NCI-H187 (cell line): ENCODE measurements at regions not wholly inside any gene's neighbourhood (a gene's known extent, or its start where the extent isn't known, plus 50 kb on each side); places are given as distances from the start of the nearest gene placed in this dataset.

Source experiments
- DNase-seq, 2 experiments: peaks; one replicate each; lab custom pipeline; 2025; lab: John Stamatoyannopoulos, UW

DNA sequence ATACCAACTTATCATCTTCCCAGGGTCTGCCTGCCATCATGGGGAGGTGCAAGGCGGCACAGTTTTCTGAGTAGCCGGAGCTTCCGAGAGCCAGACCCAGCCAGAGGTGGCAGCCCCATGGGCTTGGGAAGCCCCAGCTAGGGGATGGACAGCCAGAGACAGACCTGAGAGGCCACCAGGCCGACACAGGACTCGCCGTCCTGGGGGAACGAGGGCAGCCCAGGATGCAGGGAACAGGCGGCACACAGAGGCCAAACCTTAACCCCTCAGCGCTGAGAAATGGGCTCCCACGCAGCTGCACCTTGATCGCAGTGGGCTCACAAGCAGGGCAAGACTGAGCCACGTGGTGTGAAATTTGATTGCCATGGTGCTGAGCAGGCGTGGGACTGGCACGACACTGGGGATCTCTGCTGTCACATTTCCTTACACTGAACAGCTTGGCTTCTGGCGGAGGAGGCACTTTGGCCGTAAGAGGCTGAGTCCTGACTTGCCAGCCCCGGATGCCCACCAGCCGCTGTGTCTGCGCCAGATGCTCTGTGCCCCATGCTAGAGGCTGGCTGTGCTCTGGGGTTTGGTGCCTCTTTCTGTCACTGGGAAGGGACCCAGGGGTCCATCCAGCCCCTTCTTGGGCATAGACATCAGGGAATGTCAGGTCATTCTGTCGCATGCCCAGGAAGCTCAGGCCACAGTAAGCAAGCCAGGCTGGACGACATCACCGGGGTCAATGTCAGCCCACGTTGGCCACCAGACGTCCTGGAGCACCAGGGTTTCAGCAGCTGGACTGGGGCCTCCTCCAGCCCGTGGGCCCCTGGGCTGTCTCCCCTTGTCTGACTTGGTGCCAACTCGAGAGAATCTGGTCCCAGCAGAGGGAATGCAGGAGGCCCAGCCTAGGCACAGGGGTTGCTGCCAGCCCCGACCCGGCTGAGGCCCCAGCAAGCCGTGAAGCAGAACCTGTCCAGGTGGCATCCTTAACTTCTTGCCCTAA lies 312.1 kb upstream of the MYT1L start:
- no peak for DNase-seq

DNA sequence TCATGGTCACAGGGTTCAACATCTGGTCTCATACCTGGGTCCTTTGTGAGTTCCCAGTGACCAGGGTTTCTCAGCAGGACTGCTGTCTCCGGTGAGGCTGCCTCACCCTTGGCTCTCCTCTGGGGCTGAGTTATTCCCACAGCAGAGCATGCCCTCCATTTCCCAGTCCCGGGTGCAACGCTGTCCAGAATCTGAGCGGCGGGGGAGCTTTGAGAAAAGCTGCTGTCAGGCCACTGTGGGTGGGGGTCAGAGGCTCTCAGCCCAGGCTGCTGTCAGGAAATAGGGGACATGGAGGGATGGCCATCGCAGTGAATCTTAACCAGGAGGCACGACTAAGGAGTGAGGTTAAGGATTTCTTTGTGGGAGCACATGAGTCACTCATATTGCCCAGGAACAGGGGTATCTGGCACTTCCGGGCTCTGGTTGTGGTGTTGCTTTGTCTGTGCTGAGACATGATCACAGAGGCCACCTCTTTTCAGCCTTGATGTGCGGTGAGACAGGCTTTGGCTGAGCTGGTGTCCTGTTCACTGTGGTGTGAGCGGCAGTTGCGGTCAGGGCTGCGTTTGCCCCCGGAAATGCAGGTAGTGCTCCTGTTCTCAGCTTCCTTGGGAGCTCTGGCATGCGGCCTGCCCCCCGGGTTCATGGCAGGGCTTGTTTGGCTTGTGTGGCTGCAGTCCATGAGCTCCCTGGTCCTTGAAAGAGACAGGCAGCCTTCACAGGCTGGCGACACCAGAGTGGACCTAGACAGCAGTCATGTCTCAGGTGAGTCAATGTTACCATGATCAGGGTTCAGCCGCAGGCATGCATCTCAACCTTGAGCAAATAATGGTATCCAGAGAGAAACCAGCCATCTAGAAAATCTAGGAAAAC lies 310.7 kb upstream of the MYT1L start:
- DNase-seq, result no peak

DNA sequence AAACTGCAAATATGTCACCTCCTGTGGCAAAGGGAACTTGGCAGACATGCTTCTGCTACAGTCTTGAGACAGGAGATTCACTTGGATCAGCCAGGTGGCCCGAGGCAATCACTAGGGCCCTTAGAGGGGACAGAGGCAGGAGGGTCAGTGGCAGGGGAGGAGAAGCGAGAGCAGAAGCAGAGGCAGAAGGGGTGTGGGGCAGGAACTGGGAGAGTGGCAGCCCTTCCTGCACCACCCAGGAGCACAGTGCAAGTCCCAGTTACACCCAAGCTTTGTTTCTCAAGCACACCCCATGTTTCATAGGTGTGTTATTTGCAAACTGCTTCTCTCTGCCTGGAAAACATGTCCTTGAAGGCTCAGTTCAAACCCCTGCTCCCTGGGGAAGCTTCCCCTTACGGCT lies 309.7 kb upstream of the MYT1L start:
- DNase-seq, result no peak

DNA sequence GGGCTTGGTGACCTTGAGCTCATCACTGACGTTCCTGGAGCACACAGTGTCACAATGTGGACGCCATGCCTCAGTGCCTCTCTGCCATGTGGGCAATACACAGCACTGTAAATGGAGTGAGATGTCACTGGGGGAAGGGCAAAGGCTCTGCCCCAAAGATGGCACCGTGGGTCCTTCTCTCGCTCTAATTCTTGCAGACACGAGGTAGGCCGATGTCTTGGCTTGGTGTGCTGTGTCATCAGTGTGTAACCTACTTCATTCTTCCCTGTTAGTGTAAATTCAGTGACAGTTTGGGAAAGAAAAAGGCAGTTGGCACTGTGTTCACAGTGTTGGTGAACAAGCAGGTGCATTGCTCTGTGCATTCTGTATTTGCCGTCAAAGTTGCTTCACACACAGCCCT lies 309.3 kb upstream of the MYT1L start:
- DNase-seq, result no peak

DNA sequence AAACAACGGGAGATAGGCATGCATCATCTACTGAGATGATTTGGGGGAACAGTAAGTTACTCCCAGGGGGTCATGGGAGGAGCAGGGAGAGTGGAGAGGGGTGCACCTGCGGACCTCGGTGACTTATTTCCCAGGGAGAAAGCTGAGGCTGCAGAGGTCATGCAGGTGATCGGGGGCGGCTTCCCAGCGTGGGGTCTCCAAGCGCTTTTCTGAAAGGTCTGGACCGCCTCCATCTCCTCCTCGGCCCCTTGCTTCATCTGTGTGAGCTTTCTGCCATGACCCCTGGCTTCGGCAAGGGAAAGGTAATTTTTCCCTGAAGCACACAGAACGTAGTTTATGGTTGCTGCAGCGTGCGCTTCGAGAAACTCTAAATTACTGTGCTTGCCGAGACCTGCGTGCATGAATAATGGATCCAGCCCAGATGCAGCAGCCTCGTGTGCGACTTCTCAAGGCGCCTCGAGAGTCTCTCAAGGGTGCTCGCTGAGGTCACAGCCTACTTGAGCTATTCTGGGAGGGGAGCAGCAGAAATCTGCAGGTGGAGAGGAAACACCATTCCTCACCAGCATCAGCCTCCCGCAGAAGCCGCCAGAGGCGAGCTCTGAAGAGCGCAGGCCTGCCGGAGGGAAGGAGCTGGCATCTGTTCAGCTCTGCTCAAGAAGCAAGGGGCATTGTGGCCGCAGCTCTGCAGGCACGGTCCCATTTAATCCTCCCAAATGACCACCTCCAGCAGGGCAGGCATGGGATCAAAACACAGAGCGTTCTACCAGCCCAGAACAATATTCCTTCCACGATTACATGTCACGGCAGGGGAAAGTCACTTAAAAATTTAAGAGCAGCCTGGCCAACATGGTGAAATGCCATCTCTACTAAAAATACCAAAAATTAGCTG lies 308.4 kb upstream of the MYT1L start:
- peak; percentile 69 to 76 for DNase-seq

DNA sequence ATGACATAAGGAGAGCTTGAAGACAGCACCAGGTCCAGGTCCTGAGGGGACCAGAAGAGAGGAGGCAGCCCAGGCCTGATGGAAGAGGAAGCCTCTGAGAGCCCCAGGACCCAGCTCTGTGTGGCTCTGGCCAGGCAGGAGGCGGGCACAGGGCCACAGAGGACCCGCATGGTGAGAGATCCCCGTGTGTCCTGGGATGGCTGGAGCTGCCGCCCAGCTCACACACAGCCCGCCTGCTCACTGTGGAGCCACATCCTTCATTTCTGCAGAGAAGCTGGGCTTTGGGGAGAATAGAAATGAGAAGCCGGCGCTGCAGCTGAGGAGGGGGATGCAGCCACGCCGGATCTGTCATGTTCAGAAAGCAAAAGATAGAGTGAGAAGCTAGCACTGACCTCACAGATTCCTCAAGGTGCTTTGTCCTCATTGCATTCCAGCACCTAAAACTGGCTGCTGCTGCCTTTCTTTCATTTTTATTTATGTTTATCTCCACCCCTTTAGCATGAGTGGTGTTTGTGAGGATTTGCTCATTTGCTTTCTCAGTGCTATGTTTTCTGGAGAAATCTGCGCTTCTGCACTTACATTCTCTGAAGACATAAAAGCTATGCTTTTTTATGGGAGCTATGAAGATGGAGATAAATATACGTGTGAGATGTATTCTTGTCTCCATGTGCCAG lies 307.6 kb upstream of the MYT1L start:
- DNase-seq, result no peak

DNA sequence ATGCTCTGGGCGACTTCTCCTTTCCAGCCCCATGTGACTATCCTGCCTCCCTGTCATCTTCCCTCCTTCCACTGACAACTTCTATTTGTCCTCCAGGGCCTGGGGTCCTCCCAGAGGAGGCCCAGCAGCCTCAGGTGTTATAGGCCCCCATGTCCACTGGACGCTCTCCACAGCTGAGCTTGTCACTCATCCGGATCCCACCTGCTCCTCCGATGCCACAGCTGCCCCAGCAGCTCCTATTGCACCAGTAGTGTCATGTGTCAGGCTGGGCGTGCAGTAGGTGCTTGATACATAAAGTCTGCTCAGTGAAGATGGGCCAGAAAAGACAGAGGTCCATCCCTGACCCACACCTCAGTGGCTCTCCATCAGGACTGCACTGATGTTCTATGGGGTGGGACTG lies 305.7 kb upstream of the MYT1L start:
- DNase-seq, result no peak

DNA sequence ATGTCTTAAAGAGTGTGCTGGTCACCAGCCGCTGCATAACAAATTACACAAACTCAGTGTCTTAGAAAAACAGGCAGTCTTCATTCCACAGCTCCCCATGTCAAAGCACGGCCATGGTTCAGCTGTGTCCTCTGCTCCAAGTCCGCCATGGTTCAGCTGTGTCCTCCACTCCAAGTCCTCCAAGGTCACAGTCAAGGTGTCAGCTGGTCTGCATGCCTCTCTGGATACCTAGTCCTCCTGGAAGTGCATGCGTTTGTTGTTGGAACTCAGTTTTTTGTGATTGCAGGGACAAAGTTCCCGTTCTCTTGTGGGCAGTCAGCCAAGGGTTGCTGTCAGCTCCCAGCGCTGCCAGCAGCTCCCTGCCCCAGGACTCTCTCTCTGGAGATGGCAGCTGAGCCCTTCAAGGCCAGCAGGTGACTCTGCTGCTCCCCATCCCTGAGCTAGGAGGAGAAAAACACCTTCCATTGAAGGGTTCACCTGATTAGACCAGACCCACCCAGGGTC lies 304.0 kb upstream of the MYT1L start:
- no peak for DNase-seq

DNA sequence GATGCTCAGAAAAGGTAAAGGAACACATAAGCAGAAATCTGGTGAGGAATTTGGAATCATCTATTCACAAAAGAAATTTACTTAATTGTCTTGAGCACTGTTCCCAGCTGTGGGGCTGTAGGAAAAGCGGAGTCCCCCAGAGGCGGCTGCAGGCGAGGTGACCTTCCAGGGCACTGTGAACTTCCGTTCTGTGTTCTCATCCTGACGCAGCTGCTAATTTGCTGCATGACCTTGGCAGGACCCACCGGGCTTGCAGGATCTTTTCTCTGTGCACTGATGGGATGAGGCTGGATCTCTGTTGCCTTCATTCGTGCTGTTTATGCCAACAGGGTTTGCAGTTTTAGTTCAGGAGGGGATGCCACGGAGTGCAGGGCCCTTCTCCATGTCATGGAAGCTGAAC lies 301.9 kb upstream of the MYT1L start:
- DNase-seq, result no peak

DNA sequence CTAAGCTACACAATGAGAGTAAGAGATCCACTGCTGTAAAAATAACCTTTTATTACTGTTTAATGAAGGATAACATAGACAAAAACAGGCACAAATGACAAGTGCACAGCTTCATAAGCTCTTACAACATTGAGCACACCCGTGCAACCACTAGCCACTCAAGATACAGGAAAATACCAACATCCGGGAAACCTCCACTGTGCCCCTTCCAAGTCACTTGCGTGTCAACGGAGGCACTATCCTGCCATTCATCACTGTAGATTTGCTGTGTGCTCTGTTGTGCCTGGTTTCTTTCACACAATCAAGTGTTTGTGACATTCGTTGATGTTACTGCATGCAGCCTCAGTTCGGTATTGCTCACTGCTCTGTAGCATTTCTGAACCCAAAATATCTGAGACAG lies 292.9 kb upstream of the MYT1L start:
- no peak for DNase-seq

DNA sequence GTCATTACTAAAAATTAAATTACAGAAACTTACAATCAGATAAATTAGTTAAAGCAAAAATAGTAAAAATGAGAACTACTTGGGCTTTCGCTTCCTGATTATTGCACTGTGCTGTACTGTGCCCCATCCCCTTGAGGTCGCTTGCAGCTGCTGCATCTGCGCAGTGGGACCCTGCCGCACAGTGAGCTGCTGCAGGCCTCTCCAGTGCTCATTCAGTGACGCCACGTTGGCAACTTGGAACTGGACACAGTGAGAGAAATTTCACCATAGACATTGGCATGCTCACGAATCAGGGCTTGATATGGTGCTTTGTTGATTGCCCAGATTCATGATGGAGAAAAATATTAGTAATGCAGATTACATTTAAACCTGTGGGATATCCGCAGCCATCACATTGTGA lies 290.8 kb upstream of the MYT1L start:
- no peak for DNase-seq

DNA sequence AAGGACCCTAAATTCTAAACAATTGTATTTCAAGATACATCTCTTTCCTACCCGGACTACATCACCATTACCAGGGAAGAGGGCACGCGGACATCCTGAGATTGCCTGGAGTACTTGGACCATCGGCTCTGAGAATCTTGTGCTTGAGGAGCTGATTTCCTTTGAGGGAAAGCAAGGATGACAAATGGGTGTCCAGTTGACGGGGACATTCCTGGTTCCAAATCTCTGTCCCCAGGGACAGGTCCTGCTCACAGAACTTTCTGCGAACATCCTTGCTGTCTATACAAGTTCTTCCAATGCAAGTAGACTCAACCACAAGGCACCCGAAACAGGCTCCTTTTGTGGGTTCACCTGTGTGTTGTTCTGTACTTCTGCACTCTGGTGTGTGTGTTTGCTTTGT lies 289.5 kb upstream of the MYT1L start:
- no peak for DNase-seq

DNA sequence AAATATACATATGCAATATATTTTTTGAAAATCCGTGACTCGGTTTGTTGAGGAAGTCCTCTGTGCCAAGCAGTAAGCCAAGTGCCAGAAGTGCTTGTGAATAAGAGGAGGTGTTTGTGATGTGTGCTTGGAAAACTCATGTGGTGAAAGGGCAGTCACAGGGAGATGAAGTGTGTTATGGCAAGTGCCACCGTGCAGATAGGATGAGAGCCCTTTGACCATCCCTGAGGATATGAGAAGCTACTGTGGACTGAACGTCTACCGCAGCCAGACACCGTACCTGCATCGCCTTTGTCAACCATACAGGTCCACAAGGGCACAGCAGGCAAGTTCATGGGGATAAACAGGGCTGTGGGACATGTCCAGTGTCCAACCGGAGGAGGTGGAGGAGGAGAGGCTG lies 288.9 kb upstream of the MYT1L start:
- DNase-seq, result no peak

DNA sequence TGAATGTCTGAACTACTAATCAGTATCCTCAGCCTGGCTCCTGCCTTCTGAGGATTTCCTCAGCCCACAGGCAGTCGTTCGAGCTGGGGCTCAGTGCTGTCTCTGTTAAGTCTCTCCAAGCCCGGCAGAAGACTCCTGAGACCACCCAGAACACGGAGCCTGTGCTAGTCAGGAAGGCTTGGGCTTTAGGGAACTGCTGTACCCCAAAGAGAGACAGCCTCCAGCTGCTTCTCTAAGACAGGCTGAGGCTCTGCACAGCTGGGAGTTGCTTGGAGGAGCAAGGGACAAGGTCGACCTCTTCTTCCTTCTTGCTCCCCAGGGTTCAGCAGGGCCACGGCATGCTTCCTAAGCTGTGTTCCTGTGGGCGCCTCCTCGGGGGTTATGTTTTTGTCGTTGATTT lies 283.4 kb upstream of the MYT1L start:
- no peak for DNase-seq

DNA sequence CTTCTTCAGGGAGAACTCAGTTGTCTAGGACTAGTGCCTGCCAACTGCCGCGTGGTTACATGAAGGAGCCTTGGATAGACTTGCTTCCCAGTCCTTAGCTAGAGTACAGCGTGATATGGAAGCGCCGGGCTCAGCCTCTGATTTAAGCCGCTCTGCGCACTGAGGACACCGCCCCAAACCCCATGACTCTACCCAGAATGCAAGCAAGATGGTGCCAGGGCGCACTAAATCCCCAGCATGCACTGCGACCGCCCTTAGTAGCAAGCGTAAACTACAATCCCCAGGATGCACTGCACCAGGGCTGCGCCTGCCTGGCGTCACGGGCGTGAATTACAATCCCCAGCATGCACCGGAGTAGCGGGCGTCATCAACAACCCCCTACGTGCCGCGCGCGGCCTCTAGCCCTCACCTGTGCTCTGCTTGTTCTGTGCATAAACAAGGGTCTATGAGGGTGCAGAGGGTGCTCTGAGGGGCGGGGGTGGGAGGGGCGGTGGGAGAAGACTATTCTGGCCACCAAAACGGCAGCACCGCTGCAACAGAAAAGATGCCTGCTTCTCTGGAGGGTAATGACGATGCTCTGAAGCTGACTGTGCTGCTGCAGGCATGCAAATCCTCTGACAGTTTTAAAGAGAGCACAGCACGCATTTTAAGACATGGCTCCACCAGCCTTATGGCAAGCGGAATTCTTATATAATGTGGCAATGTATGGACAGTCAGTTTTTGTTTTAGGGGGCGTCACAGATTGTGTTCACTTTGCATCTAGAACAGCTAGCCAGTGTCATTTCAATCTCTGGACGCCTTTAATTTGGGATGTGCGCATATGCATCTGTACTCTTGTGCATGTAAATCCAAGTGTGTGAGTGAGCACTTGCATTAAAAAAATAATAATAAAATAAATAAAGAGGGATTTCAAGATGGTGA lies 282.5 kb upstream of the MYT1L start:
- DNase-seq, result peak; percentile 97 to 99

DNA sequence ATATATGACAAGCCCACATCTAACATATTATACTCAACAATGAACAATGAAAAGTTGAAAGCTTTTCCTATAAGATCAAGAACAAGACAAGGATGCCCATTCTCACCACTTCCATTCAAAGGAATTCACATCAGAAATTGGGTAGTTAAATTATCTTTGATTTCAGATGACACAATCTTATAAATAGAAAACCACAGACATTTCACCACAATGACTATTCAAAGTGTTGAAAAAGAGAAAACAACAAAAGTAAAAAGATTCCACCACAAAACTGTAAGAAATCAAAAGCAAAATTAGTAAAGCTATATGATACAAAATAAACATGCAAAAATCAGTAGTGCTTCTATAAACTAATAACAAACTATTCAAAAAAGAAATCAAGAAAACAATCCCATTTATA lies 279.7 kb upstream of the MYT1L start:
- DNase-seq, result no peak

DNA sequence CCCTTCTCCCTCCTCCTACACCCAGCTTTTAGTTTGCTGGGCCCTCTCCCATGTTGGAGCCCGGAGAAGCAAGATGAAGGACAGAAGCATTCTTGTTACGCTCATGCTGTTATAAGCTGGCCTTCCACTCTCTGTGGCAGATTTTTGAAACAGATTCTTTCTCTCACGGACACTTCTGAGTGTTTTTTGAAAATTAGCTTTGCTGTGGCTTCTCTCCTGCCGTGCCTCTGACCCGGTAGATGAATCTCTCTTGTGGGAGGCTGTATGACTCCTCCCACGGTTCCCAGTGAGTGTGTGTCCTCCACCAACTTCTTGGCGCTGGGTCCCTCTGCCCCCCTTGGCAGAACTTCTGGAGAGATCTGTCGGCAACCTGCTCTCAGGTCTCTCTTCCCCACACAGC lies 269.3 kb upstream of the MYT1L start:
- DNase-seq, result no peak

DNA sequence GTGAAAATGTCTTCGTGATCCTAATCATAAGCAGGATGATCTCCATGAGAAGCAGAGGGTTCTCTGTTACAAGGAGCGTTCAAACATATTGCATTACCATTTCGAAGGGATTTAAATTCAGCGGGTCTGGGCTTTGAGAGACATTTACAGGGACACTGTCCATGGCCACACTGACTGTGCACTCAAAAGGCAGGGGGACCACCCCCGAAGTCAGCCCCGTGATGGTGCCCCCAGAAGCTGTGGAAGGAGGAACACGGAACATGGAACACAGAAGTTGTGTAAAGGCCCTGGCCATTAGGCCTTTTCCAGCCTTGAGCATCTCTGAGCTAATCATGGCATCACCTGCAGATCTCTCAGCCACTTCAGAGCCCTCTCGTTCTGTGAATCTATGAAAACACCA lies 268.4 kb upstream of the MYT1L start:
- DNase-seq, result no peak

DNA sequence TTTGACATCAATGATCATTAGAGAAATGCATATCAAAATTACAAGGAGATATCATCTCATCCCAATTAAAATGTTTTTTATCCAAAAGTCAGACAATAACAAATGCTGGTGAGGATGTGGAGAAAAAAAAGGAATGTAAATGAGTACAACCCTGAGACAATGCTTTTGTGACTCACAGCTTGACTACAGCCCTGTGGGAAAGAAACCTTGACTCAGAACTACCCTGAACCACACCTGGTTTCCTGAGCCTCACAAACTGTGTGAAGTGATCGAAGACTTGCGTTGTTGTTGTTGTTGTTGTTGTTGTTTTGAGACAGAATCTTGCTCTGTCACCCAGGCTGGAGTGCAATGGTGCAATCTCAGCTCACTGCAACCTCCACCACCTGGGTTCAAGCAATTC lies 266.6 kb upstream of the MYT1L start:
- DNase-seq, result no peak

DNA sequence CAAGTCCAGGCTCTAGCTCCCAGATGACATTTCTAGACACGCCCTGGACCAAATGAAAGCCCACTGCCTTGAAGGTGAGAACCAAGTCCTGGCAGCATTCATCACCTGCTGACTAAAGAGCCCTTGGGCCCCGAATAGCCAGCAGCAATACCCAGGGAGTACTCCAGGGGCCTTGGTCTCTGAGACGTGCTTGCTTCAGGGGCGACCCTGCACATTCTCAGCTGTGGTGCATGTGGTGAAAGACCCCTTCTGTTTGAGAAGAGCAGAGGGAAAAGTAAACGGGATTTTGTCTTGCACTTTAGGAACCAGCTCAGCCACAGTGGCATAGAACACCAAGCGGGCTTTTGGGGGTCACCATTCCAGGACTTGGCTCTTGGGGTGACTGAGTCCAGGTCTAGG lies 260.5 kb upstream of the MYT1L start:
- DNase-seq, result no peak
